GM12878 (cell line): ENCODE measurements at regions not wholly inside any gene's neighbourhood (a gene's known extent, or its start where the extent isn't known, plus 50 kb on each side); places are given as distances from the start of the nearest gene placed in this dataset.

ENCODE experiments used
- ATAC-seq: fragments of 200-7000 bp; cut with Tn5 transposase; 3 replicates; pipeline ENCODE4 v1.9.1; 2020; ENCODE audit warnings: mild to moderate bottlenecking, moderate library complexity
- BruUV-seq: library from RNA; stranded (reverse); fragments of 400-500 nt; replicated peaks from 2 replicates; lab custom pipeline; 2021; lab: Mats Ljungman, UMichigan
- CTCF ChIA-PET: fragments of 300-600 bp; sonication (Branson Sonifier 250); formaldehyde crosslinking; extraction: SDS; loops from one replicate; lab custom pipeline; 2021; ENCODE audit warnings: inconsistent platforms; lab: Yijun Ruan, JAX
- POLR2A ChIA-PET: fragments of 350-600 bp; formaldehyde crosslinking; extraction: SDS; loops from one replicate; lab custom pipeline; 2021; ENCODE audit warnings: inconsistent platforms; lab: Charles Lee
- RAD21 ChIA-PET: fragments of 300-600 bp; sonication (Branson Sonifier 250); formaldehyde crosslinking; loops from one replicate; lab custom pipeline; 2023; ENCODE audit warnings: antibody characterized with exemption; ENCODE audit not compliant: unreplicated experiment; lab: Charles Lee
- SMC1A ChIA-PET: fragments of 300-600 bp; sonication (Branson Sonifier 250); formaldehyde crosslinking; loops from one replicate; lab custom pipeline; 2023; ENCODE audit not compliant: unreplicated experiment, uncharacterized antibody; lab: Charles Lee
- DNase-seq: peaks from one replicate; pipeline ENCODE4 v3.0.0-alpha.2; 2011; ENCODE audit warnings: low read depth, low spot score
- FAIRE-seq: peaks from 3 replicates; lab custom pipeline; 2011; peaks lifted over from hg19 to GRCh38; lab: Jason Lieb, UNC
- H2AFZ ChIP-seq: 2 replicates; pipeline ENCODE4 v1.6.0; 2011; ENCODE audit warnings: low read depth, low read length, control low read depth; ENCODE audit not compliant: control insufficient read depth
- H3K27ac ChIP-seq: 2 replicates; pipeline ENCODE4 v1.5.1; 2011; ENCODE audit warnings: control low read depth; ENCODE audit not compliant: control insufficient read depth, insufficient read depth
- H3K27me3 ChIP-seq, 2 experiments: replicated peaks in 1 of 2; 2 replicates each; pipeline versions ENCODE4 v1.6.0 to v1.6.1; 2011; ENCODE audit warnings: low read length in 1 of 2; ENCODE audit not compliant: control insufficient read depth in 2 of 2, insufficient read depth in 2 of 2
- H3K36me3 ChIP-seq, 2 experiments: 2 replicates each; pipeline ENCODE4 v1.5.1; 2011; ENCODE audit warnings: low read length in 1 of 2; ENCODE audit not compliant: control insufficient read depth in 2 of 2, insufficient read depth in 2 of 2
- H3K4me1 ChIP-seq: 2 replicates; pipeline ENCODE4 v1.6.1; 2011; ENCODE audit warnings: mild to moderate bottlenecking, low read length, moderate library complexity, mixed read lengths; ENCODE audit not compliant: control insufficient read depth, insufficient read depth
- H3K4me2 ChIP-seq: 2 replicates; pipeline ENCODE4 v1.6.0; 2011; ENCODE audit warnings: control low read depth; ENCODE audit not compliant: control insufficient read depth, insufficient read depth
- H3K4me3 ChIP-seq: fragments of 200-600 bp; sonication (generic); 2 replicates; pipeline ENCODE4 v1.5.1; 2016
- H3K79me2 ChIP-seq: 2 replicates; pipeline ENCODE4 v1.6.0; 2011; ENCODE audit warnings: low read length; ENCODE audit not compliant: control insufficient read depth, insufficient read depth
- H3K9ac ChIP-seq: 2 replicates; pipeline ENCODE4 v1.8.0; 2011; ENCODE audit warnings: low read length, control low read depth, mixed read lengths; ENCODE audit not compliant: control insufficient read depth, insufficient read depth
- H3K9me3 ChIP-seq: replicated peaks from 3 replicates; pipeline ENCODE4 v1.5.1; 2011; ENCODE audit warnings: mild to moderate bottlenecking, low read length; ENCODE audit not compliant: control insufficient read depth, insufficient read depth
- H4K20me1 ChIP-seq: 2 replicates; pipeline ENCODE4 v1.6.0; 2011; ENCODE audit not compliant: control insufficient read depth, insufficient read depth
- JUNB ChIP-seq: IDR thresholded peaks from 2 replicates; pipeline ENCODE4 v1.6.1; 2016; ENCODE audit warnings: antibody characterized with exemption, mild to moderate bottlenecking
- POLR2AphosphoS2 ChIP-seq: IDR thresholded peaks from 2 replicates; pipeline ENCODE4 v1.6.1; 2011; ENCODE audit warnings: low read depth, mild to moderate bottlenecking, low read length, improper control_type of control experiment, moderate library complexity
- RB1 ChIP-seq: fragments of 450-650 bp; formaldehyde crosslinking; IDR thresholded peaks from 2 replicates; pipeline ENCODE4 v1.6.1; 2017; ENCODE audit warnings: mild to moderate bottlenecking, borderline replicate concordance
- RFX5 ChIP-seq: IDR thresholded peaks from 2 replicates; pipeline ENCODE4 v1.6.1; 2011; ENCODE audit warnings: low read depth, low read length, improper control_type of control experiment
- SIN3A ChIP-seq: IDR thresholded peaks from 2 replicates; pipeline ENCODE4 v1.6.1; 2012; ENCODE audit warnings: low read depth, low read length, improper control_type of control experiment
- SKIL ChIP-seq: fragments of 450-650 bp; IDR thresholded peaks from 2 replicates; pipeline ENCODE4 v1.6.1; 2017; ENCODE audit warnings: mild to moderate bottlenecking, low read depth, inconsistent platforms; ENCODE audit not compliant: poor library complexity, severe bottlenecking
- ZNF24 ChIP-seq: fragments of 450-650 bp; IDR thresholded peaks from 2 replicates; pipeline ENCODE4 v1.6.1; 2017; ENCODE audit warnings: antibody characterized with exemption, mild to moderate bottlenecking
- WGBS: methylation state at CpG from one replicate; pipeline ENCODE4 v1.1.6; 2016; ENCODE audit warnings: low lambda C conversion rate; ENCODE audit not compliant: insufficient replicate concordance, insufficient coverage; ENCODE audit errors: missing lambda C conversion rate; 5-methylcytosine and 5-hydroxymethylcytosine counted together
- in situ Hi-C: fragments of 300-500 bp; cut with MboI; formaldehyde crosslinking; loops from 9 replicates; pipeline ENCODE4 v1.14.3; 2018; ENCODE audit warnings: mixed read lengths
- intact Hi-C: fragments of 100-400 bp; cut with micrococcal nuclease; formaldehyde crosslinking; loops from one replicate; pipeline ENCODE4 v1.14.2; 2022; ENCODE audit not compliant: unreplicated experiment

GRCh38 chr17:36765436-36766043 is 164.2 kb downstream of the MRM1 start:
- CTCF ChIA-PET = no interaction called here
- Histone ChIP-seq H3K79me2 (no peaks in the 10 kb centered on the region), H3K27me3 (no peaks in the 10 kb centered on the region; a peak in 1 of 4 replicates), H4K20me1 (no peaks in the 10 kb centered on the region), H3K4me2 (no peak overlapping the region), H2AFZ (no peak overlapping the region), H3K4me3 (no peak overlapping the region), H3K9ac (no peak overlapping the region), H3K27ac (no peak overlapping the region), H3K36me3 (no peaks in the 10 kb centered on the region), H3K4me1 (peaks cover 6% of the 10 kb centered on the region), H3K9me3 (no peaks in the 10 kb centered on the region)
- no TSS peak for BruUV-seq
- 65% methylated on average over 18 of the region's 18 CpGs for WGBS
- POLR2A ChIA-PET = no interaction called here
- DNase-seq (no peak), ATAC-seq (no peak), FAIRE-seq (no peak)
- SMC1A ChIA-PET = no interaction called here
- RAD21 ChIA-PET = no interaction called here
- TF ChIP-seq ZNF24 (no peak), POLR2AphosphoS2 (no peak), RFX5 (no peak), JUNB (no peak), SKIL (no peak), SIN3A (no peak), RB1 (no peak)
- in situ Hi-C loops (no loop called here), intact Hi-C loops (no loop called here)
